ENCODE measurements at regions not wholly inside any gene's neighbourhood (a gene's known extent, or its start where the extent isn't known, plus 50 kb on each side); places are given as distances from the start of the nearest gene placed in this dataset.

GRCh38 chr6:23494367-23494766 lies 631.6 kb upstream of the NRSN1 start:
- no peaks in the 10 kb centered on the region for H3K79me2 ChIP-seq (ENCODE audit: insufficient read depth, low read length)
- H3K27me3 ChIP-seq (ENCODE audit: control insufficient read depth in 1 of 2, insufficient read depth in 2 of 2, low read length in 2 of 2) = no peaks in the 10 kb centered on the region
- ChIA-PET POLR2A (no interaction called here), CTCF (ENCODE audit: low intra/inter-chr PET ratio, low total read pairs) (no interaction called here)
- H3K4me3 ChIP-seq (replicated peaks in 1 of 3; ENCODE audit: insufficient read depth in 1 of 3, low read depth in 2 of 3, low read length in 3 of 3) = no peak overlapping the region
- no peak overlapping the region for H3K27ac ChIP-seq (ENCODE audit: extremely low read length, insufficient read depth, low read length)
- WGBS (ENCODE audit: low lambda C conversion rate) = 35% methylated on average over 4 of the region's 4 CpGs
- DNase-seq (ENCODE audit: low spot score) (no peak), FAIRE-seq (no peak), ATAC-seq (no peak)
- 0 out of 2 replicates have a peak, but pooled peaks cover 5% of the 10 kb centered on the region for H3K9me3 ChIP-seq (ENCODE audit: low read length)
- H3K4me2 ChIP-seq (ENCODE audit: low read depth, low read length) = no peak overlapping the region
- no peak overlapping the region for H3K9ac ChIP-seq (ENCODE audit: insufficient read depth, low read depth, low read length)
- no peaks in the 10 kb centered on the region for H3K36me3 ChIP-seq (replicated peaks in 1 of 2; ENCODE audit: control insufficient read depth in 1 of 2, insufficient read depth in 2 of 2, low read length in 2 of 2)
- intact Hi-C loops (cut with micrococcal nuclease; ENCODE audit: unreplicated experiment) = no loop called here
- H4K20me1 ChIP-seq (ENCODE audit: insufficient read depth, low read length) = no peaks in the 10 kb centered on the region
- in situ Hi-C loops (cut with HindIII; ENCODE audit: extremely low pct_ligation_motif_present, low pct_unique_long_range_greater_than_20kb) = no loop called here
- no peaks in the 10 kb centered on the region for H3K4me1 ChIP-seq (ENCODE audit: insufficient read depth, low read length)
- H2AFZ ChIP-seq (ENCODE audit: low read length) = no peak overlapping the region
- no TSS peak for BruUV-seq (replicated peaks)
- TF ChIP-seq EP300 (IDR thresholded peaks at IDR 0.05; ENCODE audit: low read depth in 2 of 2, low read length in 2 of 2) = no peak
- TF ChIP-seq EP300 (CRISPR knock-in tag; IDR thresholded peaks at IDR 0.05; ENCODE audit: borderline replicate concordance) = no peak
- TF ChIP-seq ZNF512B (CRISPR knock-in tag; IDR thresholded peaks at IDR 0.05; ENCODE audit: borderline replicate concordance) = no peak
- no peak for TF ChIP-seq ZIK1 (CRISPR knock-in tag; IDR thresholded peaks at IDR 0.05; ENCODE audit: borderline replicate concordance, low read depth)
- TF ChIP-seq ETS1 (CRISPR knock-in tag; IDR thresholded peaks at IDR 0.05) = no peak
- TF ChIP-seq RERE (CRISPR knock-in tag; IDR thresholded peaks at IDR 0.05; ENCODE audit: low read depth) = no peak
- TF ChIP-seq HNRNPL (IDR thresholded peaks at IDR 0.05; ENCODE audit: low read depth, low read length) = no peak
- TF ChIP-seq USF2 (IDR thresholded peaks at IDR 0.05; ENCODE audit: low read depth, low read length) = no peak
- no peak for TF ChIP-seq USF2 (CRISPR knock-in tag; IDR thresholded peaks at IDR 0.05; ENCODE audit: borderline replicate concordance)
- TF ChIP-seq FOXC1 (CRISPR knock-in tag; IDR thresholded peaks at IDR 0.05; ENCODE audit: borderline replicate concordance) = no peak
- no peak for TF ChIP-seq SUZ12 (IDR thresholded peaks at IDR 0.05; ENCODE audit: low read depth, low read length)
- TF ChIP-seq BRCA1 (CRISPR knock-in tag; IDR thresholded peaks at IDR 0.05) = no peak
- TF ChIP-seq POLR2A (IDR thresholded peaks at IDR 0.05; ENCODE audit: insufficient read depth in 1 of 2, low read depth in 2 of 2, low read length in 2 of 2) = no peak
- TF ChIP-seq MAFG (CRISPR knock-in tag; IDR thresholded peaks at IDR 0.05) = no peak
- no peak for TF ChIP-seq ETV6 (CRISPR knock-in tag; conservative IDR thresholded peaks at IDR 0.05)

Data from HepG2 (cell line).